Activated CD4-positive, alpha-beta T cell treated with anti-CD3 and anti-CD28 coated beads, Interleukin-2, amount 50 U/mL, for 48 hours (primary cell): ENCODE measurements at regions not wholly inside any gene's neighbourhood (a gene's known extent, or its start where the extent isn't known, plus 50 kb on each side); places are given as distances from the start of the nearest gene placed in this dataset.
"Not testable (repeated sequence)": the region's sequence is repeated elsewhere in the genome, so short reads cannot be mapped to it uniquely, and the experiment has no call there.

ENCODE experiments used
- DNase-seq, 2 experiments: peaks; one replicate each; pipeline ENCODE4 v3.0.0-alpha.2; 2020

GRCh38 chr3:82496890-82497560, 735.6 kb upstream of the GBE1 start:
- no peak for DNase-seq

DNA sequence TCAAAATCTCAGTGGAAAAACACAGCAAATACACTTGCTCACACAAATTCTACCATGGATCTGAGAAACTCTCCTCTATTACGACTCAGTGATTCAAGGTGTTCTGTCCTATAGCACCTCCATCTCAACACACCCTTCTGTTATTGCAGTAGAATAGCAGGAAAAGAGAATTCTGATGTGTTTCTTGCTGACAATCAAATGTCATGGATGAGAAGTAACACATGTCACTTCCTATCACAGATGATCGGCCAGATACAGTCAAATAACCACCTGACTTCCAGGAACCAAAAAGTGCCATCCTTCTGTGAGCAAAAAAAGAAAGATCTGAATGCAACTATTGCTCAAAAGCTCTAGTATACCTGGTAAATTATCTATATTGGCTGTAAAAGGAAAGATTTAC, 734.2 kb upstream of the GBE1 start:
- DNase-seq: no peak

DNA sequence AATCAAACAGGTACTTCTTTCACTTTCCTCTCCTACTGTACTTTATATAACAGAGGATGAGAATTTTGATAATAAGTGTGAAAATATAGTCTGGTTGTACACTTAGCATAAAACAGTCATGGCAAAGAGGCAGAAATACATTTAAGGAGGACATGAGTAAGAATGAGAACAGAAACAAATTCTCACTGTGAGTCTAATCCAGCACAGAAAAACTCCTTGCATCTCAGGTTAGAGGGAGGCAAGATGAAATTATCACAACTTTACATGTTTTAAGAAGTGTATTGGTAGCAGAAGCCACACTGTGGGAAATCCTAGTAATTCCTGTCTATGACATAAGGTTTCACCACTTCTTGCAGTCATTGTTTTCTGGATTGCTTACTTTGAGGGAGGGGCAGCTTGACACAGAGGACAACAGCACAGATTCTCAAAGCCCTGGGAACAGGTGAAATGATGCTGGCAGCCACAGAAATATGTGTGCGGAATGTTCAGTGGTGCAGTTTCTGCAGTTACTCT, 733.6 kb upstream of the GBE1 start:
- DNase-seq: no peak

- DNase-seq: no peak
These were observed 732.4 kb upstream of the GBE1 start for GRCh38 chr3:82493858-82494257.

GRCh38 chr3:82475306-82475705, 713.9 kb upstream of the GBE1 start:
- DNase-seq: no peak

GRCh38 chr3:82474711-82475110, 713.3 kb upstream of the GBE1 start:
- DNase-seq: no peak

DNA sequence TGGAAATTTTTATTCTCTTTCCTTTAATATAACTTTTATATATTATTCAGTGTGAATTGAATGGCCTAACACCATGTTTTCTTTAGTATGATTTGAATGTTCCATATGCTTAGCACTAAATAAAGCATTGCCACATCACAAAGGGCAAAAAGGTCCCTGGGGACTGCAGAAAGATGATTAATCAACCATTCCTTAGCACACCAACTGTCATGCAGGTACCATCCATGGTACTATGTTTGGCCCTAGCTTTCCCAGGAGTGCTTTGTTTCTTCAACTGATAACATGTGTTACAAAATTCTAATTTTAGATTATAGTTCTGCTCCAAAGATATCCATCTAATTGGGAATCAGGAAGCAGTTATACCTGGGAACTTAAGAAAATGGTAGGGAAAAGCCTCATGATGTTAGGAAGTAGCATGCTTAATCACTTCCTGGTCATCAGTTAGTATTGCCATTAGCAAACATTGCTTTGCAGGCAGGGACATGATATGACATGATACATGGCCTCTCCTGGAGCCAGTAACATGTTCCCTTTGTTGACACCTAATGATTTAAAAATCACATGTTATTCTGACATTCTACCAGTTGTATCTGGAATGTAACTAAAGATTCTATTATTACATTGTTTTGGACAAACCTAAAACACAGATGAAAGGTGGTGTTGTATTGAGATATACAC, 712.6 kb upstream of the GBE1 start:
- DNase-seq: no peak

DNA sequence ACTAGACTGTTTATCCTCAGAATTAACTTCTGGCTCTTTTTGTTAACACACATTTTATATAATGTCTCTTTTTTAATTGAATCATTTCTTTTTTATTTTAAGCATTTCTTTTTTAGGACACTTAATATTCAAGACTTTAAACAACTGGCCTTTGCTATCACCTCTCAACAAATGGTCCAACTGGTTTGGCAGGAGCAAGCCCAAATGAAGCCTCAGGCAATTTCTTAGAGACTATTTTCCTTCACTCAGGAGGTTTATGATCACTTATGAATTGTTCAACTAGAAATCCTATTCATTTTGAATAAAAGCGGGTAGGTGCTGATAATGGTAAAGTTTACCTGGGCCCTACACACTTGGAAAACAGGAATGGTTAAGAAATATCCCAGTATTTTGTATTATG, 705.6 kb upstream of the GBE1 start:
- DNase-seq: no peak

DNA sequence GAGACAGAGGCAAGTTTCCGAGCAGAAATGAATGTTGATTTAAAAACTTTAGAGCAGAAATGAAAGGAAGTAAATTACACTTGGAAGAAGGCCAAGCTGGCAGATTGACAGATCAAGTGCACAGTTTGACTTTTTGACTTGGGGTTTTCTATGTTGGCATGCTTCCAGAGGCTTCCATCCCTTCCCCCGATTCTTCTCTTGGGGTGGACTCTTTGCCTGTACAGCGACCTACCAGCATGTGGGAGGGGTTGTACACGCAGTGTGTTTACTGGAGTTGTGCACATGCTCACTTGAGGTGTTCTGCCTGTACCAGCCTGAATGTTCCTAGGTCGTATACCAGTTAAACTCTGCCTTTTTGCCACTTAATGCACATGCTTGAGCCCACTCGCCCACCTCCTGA, 701.5 kb upstream of the GBE1 start:
- no peak for DNase-seq

GRCh38 chr3:82461049-82461889, 699.8 kb upstream of the GBE1 start:
- DNase-seq: no peak

DNA sequence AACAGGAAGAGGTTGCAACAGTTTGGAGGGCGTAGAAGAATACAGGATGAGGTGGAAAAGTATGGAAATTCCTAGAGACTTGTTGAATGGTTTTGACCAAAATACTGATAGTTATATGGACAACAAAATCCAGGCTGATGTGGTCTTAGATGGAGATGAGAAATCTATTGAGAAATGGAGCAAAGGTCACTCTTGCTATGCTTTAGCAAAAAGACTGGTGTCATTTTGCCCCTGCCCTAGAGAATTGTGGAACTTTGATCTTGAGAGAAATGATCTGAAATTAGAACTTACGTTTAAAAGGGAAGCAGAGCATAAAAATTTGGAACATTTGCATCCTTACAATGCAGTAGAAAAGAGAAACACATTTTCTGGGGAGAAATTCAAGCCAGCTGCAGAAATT, 686.9 kb upstream of the GBE1 start:
- no peak for DNase-seq

DNA sequence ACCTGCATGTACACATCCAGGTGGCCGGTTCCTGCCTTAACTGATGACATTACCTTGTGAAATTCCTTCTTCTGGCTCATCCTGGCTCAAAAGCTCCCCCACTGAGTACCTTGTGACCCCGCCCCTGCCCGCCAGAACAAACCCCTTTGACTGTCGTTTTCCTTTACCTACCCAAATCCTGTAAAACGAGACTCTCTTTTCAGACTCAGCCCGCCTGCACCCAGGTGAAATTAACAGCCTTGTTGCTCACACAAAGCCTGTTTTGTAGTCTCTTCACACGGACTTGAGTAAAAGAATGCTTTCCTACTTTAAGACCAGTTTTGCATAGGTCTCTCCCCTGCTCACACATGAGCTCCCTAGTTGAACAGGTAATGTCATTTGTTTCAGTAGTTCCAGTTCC, 667.4 kb upstream of the GBE1 start:
- not testable (repeated sequence) for DNase-seq

DNA sequence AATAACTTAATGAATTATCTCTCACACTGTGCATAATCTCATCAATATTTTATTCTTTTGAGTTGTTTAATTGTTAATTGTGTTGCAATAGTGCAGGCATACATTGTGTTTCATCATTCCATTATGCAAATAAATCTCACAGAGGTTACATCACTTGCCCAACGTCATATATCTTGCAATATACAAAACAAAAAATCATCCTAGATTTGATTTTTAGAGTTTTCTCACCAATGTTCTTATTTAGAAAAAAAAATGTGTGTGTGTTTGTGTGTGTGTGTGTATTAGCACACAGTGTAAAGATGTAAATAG, 662.5 kb upstream of the GBE1 start:
- no peak for DNase-seq

DNA sequence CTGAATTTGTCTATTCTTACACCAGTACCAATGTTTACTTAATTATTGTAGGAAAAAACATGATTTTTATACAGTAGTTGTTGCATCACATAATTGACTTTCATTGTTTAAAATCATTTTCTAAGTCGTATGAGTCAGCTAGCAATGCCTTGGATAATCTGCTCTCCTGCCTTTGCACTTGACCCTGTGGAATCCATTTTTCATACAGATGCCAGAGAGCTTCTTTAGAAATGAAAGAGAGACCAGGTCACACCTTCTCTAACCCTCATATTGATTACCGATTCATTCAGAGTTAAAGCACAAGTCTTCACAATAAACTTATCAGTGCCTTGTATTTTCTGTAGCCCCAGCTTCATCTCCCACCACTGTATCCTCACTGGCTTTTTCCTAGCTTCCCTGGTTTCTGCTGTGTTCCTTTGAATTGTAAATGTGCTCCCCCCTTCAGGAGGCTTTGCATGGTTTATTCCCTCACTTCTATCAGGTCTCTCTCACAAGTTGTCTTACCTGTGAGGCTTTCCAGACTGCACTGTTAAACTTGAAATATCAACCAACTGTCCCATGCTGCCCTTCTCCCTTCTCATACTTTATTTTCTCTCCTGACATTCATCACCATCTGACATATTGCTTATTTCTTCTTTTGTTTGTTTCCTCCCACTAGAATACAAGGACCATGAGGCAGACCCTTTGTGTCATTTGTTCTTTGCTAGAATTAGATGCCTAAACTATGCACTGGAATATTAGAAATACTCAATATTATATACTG, 662.0 kb upstream of the GBE1 start:
- DNase-seq: no peak

DNA sequence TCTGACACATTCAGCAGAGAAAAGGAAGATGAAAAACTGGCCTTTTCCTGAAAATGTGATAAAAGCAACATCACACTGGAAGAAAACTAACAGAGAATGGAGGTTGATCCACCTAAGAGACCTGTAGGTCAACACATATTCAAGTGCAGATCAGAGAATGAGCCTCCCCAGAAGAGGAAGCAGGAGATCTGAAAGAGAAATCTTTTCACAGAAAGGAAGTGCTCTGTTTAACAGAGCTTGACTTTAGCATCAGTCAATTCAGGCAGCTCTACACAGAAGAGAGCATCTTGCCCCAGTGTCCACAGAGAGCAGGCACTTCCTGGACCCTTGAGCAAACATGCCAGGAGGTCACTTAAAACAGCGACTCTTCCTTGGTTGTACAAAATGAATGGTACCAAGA, 655.4 kb upstream of the GBE1 start:
- no peak for DNase-seq

- DNase-seq: no peak
These were observed 654.9 kb upstream of the GBE1 start for GRCh38 chr3:82416349-82416748.

- DNase-seq: no peak
These were observed 651.7 kb upstream of the GBE1 start for GRCh38 chr3:82413171-82413570.

DNA sequence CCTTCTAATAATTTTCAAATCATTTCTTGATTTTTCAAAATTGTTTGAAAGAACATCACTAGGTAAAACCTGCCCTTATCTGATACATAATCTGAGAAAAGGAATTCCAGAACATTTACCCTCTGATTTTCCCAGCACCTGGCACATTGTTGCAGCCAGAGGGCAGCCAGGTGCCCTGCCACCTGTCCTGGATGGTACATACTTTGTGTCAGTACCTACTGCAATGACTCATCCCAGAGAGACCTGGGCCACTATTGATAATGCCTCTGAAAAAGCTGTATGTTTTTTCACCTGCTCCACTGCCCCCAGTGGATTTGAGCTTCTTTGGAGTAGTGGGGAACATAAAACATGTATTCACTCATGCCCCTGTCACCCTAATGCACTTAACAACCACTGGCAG, 648.9 kb upstream of the GBE1 start:
- no peak for DNase-seq

DNA sequence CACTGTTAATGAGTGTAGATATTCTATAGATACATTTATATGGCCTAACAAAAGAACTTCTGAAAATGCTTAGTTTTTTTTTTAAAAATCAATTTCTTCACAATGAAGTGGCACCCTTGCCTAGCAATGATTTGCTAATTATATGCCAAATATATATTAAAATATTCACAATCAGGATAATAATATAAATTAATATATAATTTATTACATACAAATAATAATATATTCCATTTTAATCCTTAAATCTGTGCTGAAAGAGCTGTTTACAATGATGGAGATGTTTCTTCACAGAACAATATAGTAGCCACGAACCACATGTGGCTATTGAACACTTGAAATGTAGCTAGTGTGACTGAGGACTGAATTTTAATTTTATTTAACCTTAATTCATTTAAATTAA, 648.4 kb upstream of the GBE1 start:
- no peak for DNase-seq

DNA sequence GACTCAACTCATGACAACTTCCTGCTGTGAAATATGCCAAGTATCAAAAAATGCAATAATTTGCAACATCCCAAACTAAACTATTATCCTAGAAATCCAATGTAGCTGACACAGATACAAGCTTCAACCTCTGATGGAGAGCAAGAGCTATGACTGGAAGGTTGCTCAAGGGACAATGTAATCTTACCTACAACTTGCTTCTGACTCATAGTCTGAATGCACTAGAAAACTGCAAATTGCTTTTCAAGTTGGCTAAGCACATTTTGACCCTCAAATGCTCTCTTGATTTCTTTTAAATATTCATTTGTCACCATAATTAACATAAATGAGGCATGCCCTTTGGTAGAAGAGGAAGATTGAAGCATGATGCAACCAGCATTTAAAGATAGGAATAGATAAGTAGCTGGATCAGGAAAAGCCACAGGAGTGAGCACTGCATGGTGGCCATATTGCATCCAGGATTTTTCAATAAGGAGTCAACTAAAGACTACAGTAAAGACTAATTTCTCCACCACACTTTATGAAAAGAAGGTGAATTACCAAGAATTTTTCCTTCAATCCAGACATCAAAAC, 630.8 kb upstream of the GBE1 start:
- DNase-seq: no peak

- no peak for DNase-seq
These were observed 629.4 kb upstream of the GBE1 start for GRCh38 chr3:82390868-82391267.

DNA sequence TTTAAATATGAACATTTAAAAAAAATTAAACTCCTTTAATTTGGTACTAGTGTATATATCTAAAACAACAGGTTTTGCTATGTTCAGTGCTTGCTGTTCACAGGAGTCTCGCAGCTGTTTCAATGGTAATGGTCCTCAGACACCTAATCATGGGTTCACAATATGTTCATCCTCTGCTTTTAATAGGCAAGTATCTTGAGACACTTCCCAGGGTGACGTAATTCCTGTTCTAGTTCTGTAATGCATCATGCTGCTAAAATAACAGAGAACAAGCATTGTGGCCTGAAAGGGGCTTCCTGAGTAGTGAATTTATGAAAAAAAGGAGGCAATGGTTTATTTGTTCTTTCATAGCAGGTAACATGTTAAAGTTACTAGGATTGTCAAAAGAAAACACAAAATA, 625.2 kb upstream of the GBE1 start:
- no peak for DNase-seq

GRCh38 chr3:82384181-82384580, 622.7 kb upstream of the GBE1 start:
- no peak for DNase-seq
